B cell (primary cell): ENCODE measurements at regions not wholly inside any gene's neighbourhood (a gene's known extent, or its start where the extent isn't known, plus 50 kb on each side); places are given as distances from the start of the nearest gene placed in this dataset.
A peak's percentile ranks its signal among the peaks of the same experiment; 100 is the strongest.

Experiments used
- ATAC-seq: fragments of 200-7000 bp; cut with Tn5 transposase; one replicate; pipeline ENCODE4 v1.10.0; 2021; ENCODE audit warnings: low read depth, mild to moderate bottlenecking, moderate number of reproducible peaks, moderate library complexity
- CTCF ChIA-PET: fragments of 350-600 bp; sonication (Branson Sonifier 250); formaldehyde crosslinking; loops from one replicate; lab custom pipeline; 2021; ENCODE audit warnings: antibody characterized with exemption, inconsistent platforms; lab: Charles Lee
- POLR2A ChIA-PET: fragments of 350-600 bp; sonication (Branson Sonifier 250); formaldehyde crosslinking; loops from one replicate; lab custom pipeline; 2021; ENCODE audit warnings: antibody characterized with exemption; lab: Charles Lee
- DNase-seq: peaks from one replicate; pipeline ENCODE4 v3.0.0; 2013
- H2AFZ ChIP-seq: 2 replicates; pipeline ENCODE4 v1.6.1; 2012; ENCODE audit warnings: mild to moderate bottlenecking, low read depth, low read length; ENCODE audit not compliant: insufficient read depth, poor library complexity, severe bottlenecking
- H3K27ac ChIP-seq, 2 donors: 1 replicate in 1 of 2; 2 replicates in 1 of 2; pipeline ENCODE4 v1.5.1; 2012 to 2013; ENCODE audit warnings: low read length in 2 of 2, mild to moderate bottlenecking in 2 of 2, moderate library complexity in 1 of 2
- H3K27me3 ChIP-seq, 4 experiments: fragments of 200-600 bp in 1 of 4; sonication (generic) in 1 of 4; replicated peaks in 1 of 4; 1 replicate in 2 of 4; 2 replicates in 2 of 4; pipeline versions ENCODE4 v1.6.1 to v1.7.0; 2013 to 2016; ENCODE audit warnings: low read length in 3 of 4, mild to moderate bottlenecking in 2 of 4, mixed read lengths in 1 of 4, moderate library complexity in 1 of 4; ENCODE audit not compliant: insufficient read depth in 4 of 4, control insufficient read depth in 3 of 4; ENCODE audit errors: control extremely low read depth in 1 of 4
- H3K36me3 ChIP-seq, 2 experiments: replicated peaks in 1 of 2; 1 replicate in 1 of 2; 2 replicates in 1 of 2; pipeline versions ENCODE4 v1.6.1 to v1.7.1; 2013; ENCODE audit warnings: low read length in 1 of 2; ENCODE audit not compliant: insufficient read depth in 2 of 2, control insufficient read depth in 1 of 2; ENCODE audit errors: control extremely low read depth in 1 of 2, extremely low read depth in 1 of 2
- H3K4me1 ChIP-seq, 2 donors: fragments of 200-600 bp in 1 of 2; sonication (generic) in 1 of 2; 1 replicate in 1 of 2; 2 replicates in 1 of 2; pipeline versions ENCODE4 v1.5.1 to v1.6.1; 2013 to 2017; ENCODE audit warnings: low read length in 2 of 2; ENCODE audit not compliant: control insufficient read depth in 2 of 2, insufficient read depth in 2 of 2
- H3K4me2 ChIP-seq: replicated peaks from 2 replicates; pipeline ENCODE3; 2012; ENCODE audit warnings: mild to moderate bottlenecking, low read depth, low read length; ENCODE audit not compliant: poor library complexity, severe bottlenecking
- H3K4me3 ChIP-seq, 5 experiments: fragments of 200-600 bp in 1 of 5; sonication (generic) in 1 of 5; 1 replicate in 3 of 5; 2 replicates in 2 of 5; pipeline versions ENCODE4 v1.5.1 to v1.7.0; 2011 to 2016; ENCODE audit warnings: low read length in 4 of 5, mild to moderate bottlenecking in 4 of 5, low read depth in 2 of 5, control low read depth in 1 of 5, moderate library complexity in 1 of 5; ENCODE audit not compliant: insufficient read depth in 1 of 5; ENCODE audit errors: control extremely low read depth in 1 of 5, extremely low read depth in 1 of 5
- H3K79me2 ChIP-seq: fragments of 200-600 bp; sonication (generic); one replicate; pipeline ENCODE4 v1.6.0; 2016; ENCODE audit warnings: low read length; ENCODE audit not compliant: control insufficient read depth, insufficient read depth
- H3K9ac ChIP-seq: fragments of 200-600 bp; sonication (generic); 2 replicates; pipeline ENCODE4 v1.6.1; 2017; ENCODE audit warnings: mild to moderate bottlenecking, low read length, moderate library complexity
- H3K9me3 ChIP-seq, 3 donors: one replicate each; pipeline versions ENCODE4 v1.6.1 to v1.7.1; 2013; ENCODE audit warnings: low read length in 2 of 3; ENCODE audit not compliant: control insufficient read depth in 2 of 3, insufficient read depth in 1 of 3; ENCODE audit errors: control extremely low read depth in 1 of 3
- H4K20me1 ChIP-seq: 2 replicates; pipeline ENCODE4 v1.6.0; 2012; ENCODE audit warnings: mild to moderate bottlenecking, low read length; ENCODE audit not compliant: insufficient read depth, control insufficient read depth, poor library complexity, severe bottlenecking
- H3K27ac Mint-ChIP-seq: one replicate; pipeline ENCODE4 v1.8.0; 2021; ENCODE audit warnings: mixed read lengths
- H3K27me3 Mint-ChIP-seq: one replicate; pipeline ENCODE4 v1.8.0; 2021; ENCODE audit warnings: mixed read lengths
- H3K4me1 Mint-ChIP-seq: one replicate; pipeline ENCODE4 v1.8.0; 2021; ENCODE audit warnings: mixed read lengths
- H3K4me3 Mint-ChIP-seq: one replicate; pipeline ENCODE4 v1.8.0; 2021; ENCODE audit warnings: mixed read lengths
- H3K9me3 Mint-ChIP-seq: one replicate; pipeline ENCODE4 v1.8.0; 2022; ENCODE audit warnings: mixed read lengths; ENCODE audit not compliant: insufficient read depth
- EZH2 ChIP-seq: IDR thresholded peaks from 2 replicates; pipeline ENCODE4 v1.6.1; 2012; ENCODE audit warnings: borderline replicate concordance, low read depth, mild to moderate bottlenecking, moderate library complexity, low read length; ENCODE audit not compliant: insufficient read depth, poor library complexity, severe bottlenecking
- WGBS: methylation state at CpG from one replicate; pipeline ENCODE4 v1.1.5; 2013; ENCODE audit warnings: missing lambda C conversion rate; ENCODE audit not compliant: insufficient coverage; 5-methylcytosine and 5-hydroxymethylcytosine counted together
- intact Hi-C: fragments of 100-400 bp; cut with micrococcal nuclease; formaldehyde crosslinking; loops from one replicate; pipeline ENCODE4 v1.10.0; 2022
- TF ChIP-seq, protein P1 (sequence below): fragments of 200-600 bp; IDR thresholded peaks from one replicate; pipeline ENCODE4 v1.8.0; 2022; ENCODE audit warnings: antibody characterized with exemption, mild to moderate bottlenecking

DNA sequence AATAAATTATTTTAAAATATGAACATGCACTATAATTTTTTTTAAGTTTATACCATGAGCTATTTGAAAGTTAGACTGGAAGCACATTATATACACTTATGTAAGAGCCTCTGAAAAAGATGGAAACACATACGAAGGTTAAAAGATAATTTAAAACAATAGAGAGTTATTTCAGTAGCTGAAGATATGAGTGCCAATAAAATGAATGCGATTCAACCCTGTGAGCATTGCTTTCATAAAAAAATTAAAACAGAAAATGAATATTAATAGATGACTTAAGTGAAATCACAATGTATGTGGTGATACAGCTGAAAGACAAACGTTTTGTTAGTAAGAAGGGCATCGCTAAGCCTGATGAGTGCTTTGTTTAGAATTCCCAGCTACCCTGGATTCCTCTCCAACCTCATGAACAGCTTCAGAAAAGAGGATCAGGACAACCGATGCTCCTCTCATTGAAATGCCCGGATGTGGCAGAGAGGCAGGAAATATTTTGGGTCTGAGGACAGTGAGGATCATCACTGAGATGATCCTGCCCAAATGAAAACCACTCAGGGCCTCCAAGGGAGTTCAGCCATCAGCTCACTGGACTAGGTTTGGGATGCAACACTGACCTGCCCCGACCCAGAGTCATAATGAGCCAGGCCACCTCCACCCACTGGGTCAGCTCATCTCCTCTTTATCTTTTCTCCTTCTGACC, 60.2 kb upstream of the TOP3B start:
- WGBS: 63% methylated on average over 2 of the region's 7 CpGs
- H3K4me1 Mint-ChIP-seq: peaks cover 81% of the 10 kb centered on the region
- Histone ChIP-seq H3K79me2 (no peaks in the 10 kb centered on the region), H3K36me3 (no peaks in the 10 kb centered on the region), H3K9ac (peak overlapping the region; percentile 25), H3K4me3 (peak overlapping the region in 2 of 5 experiments; percentile 48 to 54), H3K27me3 (no peaks in the 10 kb centered on the region), H4K20me1 (no peaks in the 10 kb centered on the region), H3K9me3 (peaks cover 0 to 3% (median 0%) of the 10 kb centered on the region in 3 donors), H3K4me2 (peak overlapping the region; percentile 46), H3K4me1 (peaks cover 45 to 59% of the 10 kb centered on the region in 2 donors), H2AFZ (peak overlapping the region; percentile 37), H3K27ac (no peak overlapping the region)
- peak overlapping the region; percentile 67 for H3K4me3 Mint-ChIP-seq
- ChIA-PET POLR2A (interaction anchor here (0.7 to 3.0 kb wide), 3 partner anchors 11 to 153 kb away, joined by 3 to 26 read pairs (median 3); no protein-coding TSS in a partner anchor), CTCF (interaction anchor here (0.7 to 5.9 kb wide), 17 partner anchors 9 to 912 kb away, joined by 3 to 79 read pairs (median 4); partner anchors contain the start of gene PPM1F)
- intact Hi-C loops: loop anchor here (2.0 kb wide), 1 partner anchor 16 kb away; no protein-coding TSS in a partner anchor
- TF ChIP-seq, protein P1, sequence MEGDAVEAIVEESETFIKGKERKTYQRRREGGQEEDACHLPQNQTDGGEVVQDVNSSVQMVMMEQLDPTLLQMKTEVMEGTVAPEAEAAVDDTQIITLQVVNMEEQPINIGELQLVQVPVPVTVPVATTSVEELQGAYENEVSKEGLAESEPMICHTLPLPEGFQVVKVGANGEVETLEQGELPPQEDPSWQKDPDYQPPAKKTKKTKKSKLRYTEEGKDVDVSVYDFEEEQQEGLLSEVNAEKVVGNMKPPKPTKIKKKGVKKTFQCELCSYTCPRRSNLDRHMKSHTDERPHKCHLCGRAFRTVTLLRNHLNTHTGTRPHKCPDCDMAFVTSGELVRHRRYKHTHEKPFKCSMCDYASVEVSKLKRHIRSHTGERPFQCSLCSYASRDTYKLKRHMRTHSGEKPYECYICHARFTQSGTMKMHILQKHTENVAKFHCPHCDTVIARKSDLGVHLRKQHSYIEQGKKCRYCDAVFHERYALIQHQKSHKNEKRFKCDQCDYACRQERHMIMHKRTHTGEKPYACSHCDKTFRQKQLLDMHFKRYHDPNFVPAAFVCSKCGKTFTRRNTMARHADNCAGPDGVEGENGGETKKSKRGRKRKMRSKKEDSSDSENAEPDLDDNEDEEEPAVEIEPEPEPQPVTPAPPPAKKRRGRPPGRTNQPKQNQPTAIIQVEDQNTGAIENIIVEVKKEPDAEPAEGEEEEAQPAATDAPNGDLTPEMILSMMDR: no peak
- no peak for TF ChIP-seq EZH2
- peak overlapping the region; percentile 85 for H3K27ac Mint-ChIP-seq
- H3K9me3 Mint-ChIP-seq: no peaks in the 10 kb centered on the region
- ATAC-seq (no peak), DNase-seq (no peak)
- no peaks in the 10 kb centered on the region for H3K27me3 Mint-ChIP-seq

- POLR2A ChIA-PET: interaction anchor here (0.7 to 3.0 kb wide), 4 partner anchors 10 to 155 kb away, joined by 3 to 26 read pairs (median 3); no protein-coding TSS in a partner anchor
- H3K27me3 ChIP-seq: no peaks in the 10 kb centered on the region
- ATAC-seq (peak; percentile 18), DNase-seq (no peak)
- H3K36me3 ChIP-seq: no peaks in the 10 kb centered on the region
- WGBS: no CpG with 5 or more reads among the region's 1 CpG
- peak overlapping the region; percentile 46 for H3K4me2 ChIP-seq
- peak overlapping the region; percentile 39 for H3K27ac Mint-ChIP-seq
- peaks cover 47 to 61% of the 10 kb centered on the region in 2 donors for H3K4me1 ChIP-seq
- no peaks in the 10 kb centered on the region for H3K79me2 ChIP-seq
- H3K27ac ChIP-seq: no peak overlapping the region
- no peaks in the 10 kb centered on the region for H3K9me3 Mint-ChIP-seq
- intact Hi-C loops: loop anchor here (2.0 kb wide), 1 partner anchor 17 kb away; no protein-coding TSS in a partner anchor
- no peak overlapping the region for H2AFZ ChIP-seq
- H3K9me3 ChIP-seq: peaks cover 0 to 3% (median 0%) of the 10 kb centered on the region in 3 donors
- TF ChIP-seq, protein P1: no peak
- no peak for TF ChIP-seq EZH2
- H3K4me3 Mint-ChIP-seq: peak overlapping the region; percentile 66
- no peaks in the 10 kb centered on the region for H3K27me3 Mint-ChIP-seq
- H4K20me1 ChIP-seq: no peaks in the 10 kb centered on the region
- peak overlapping the region; percentile 0 for H3K9ac ChIP-seq
- CTCF ChIA-PET: interaction anchor here (0.7 to 5.9 kb wide), 15 partner anchors 8 to 913 kb away, joined by 3 to 79 read pairs (median 4); partner anchors contain the start of gene PPM1F
- H3K4me1 Mint-ChIP-seq: peaks cover 82% of the 10 kb centered on the region
- peak overlapping the region in 2 of 5 experiments; percentile 1 to 40 for H3K4me3 ChIP-seq
Measured at GRCh38 chr22:22042009-22042408, 59.4 kb upstream of the TOP3B start.
